ENCODE measurements at regions not wholly inside any gene's neighbourhood (a gene's known extent, or its start where the extent isn't known, plus 50 kb on each side); places are given as distances from the start of the nearest gene placed in this dataset.
"Not testable (repeated sequence)": the region's sequence is repeated elsewhere in the genome, so short reads cannot be mapped to it uniquely, and the experiment has no call there.

DNA sequence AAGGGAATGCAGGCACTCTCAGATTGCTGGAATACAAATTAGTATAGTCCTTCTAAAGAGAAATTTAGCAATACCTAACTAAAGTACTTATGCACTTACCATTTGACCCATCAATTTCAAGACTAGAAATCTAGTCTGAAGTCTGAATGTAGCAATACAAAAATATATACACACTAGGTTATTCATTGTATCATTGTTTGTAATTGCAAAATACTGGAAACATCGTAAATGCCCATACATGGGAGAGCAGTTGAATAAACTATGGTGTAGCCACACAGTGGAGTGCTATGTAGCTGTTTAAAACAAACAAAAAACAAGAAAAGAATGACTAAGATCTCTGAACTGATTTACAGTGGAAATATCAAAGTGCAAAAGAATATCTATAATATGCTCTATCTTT is 346.4 kb downstream of the ZNF674 start:
- Mint-ChIP-seq H3K9me3 (no peaks in the 10 kb centered on the region), H3K4me3 (no peak overlapping the region), H3K36me3 (ENCODE audit: low read depth) (no peaks in the 10 kb centered on the region), H3K27me3 (peaks cover 4% of the 10 kb centered on the region), H3K27ac (no peak overlapping the region), H3K4me1 (ENCODE audit: low read depth) (peaks cover 8% of the 10 kb centered on the region)
- POLR2A ChIA-PET: no interaction called here
- CTCF ChIA-PET: no interaction called here
- intact Hi-C loops (cut with micrococcal nuclease): no loop called here
- DNase-seq (no peak), ATAC-seq (no peak)
- TF ChIP-seq, protein P1, sequence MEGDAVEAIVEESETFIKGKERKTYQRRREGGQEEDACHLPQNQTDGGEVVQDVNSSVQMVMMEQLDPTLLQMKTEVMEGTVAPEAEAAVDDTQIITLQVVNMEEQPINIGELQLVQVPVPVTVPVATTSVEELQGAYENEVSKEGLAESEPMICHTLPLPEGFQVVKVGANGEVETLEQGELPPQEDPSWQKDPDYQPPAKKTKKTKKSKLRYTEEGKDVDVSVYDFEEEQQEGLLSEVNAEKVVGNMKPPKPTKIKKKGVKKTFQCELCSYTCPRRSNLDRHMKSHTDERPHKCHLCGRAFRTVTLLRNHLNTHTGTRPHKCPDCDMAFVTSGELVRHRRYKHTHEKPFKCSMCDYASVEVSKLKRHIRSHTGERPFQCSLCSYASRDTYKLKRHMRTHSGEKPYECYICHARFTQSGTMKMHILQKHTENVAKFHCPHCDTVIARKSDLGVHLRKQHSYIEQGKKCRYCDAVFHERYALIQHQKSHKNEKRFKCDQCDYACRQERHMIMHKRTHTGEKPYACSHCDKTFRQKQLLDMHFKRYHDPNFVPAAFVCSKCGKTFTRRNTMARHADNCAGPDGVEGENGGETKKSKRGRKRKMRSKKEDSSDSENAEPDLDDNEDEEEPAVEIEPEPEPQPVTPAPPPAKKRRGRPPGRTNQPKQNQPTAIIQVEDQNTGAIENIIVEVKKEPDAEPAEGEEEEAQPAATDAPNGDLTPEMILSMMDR (IDR thresholded peaks at IDR 0.05): no peak

DNA sequence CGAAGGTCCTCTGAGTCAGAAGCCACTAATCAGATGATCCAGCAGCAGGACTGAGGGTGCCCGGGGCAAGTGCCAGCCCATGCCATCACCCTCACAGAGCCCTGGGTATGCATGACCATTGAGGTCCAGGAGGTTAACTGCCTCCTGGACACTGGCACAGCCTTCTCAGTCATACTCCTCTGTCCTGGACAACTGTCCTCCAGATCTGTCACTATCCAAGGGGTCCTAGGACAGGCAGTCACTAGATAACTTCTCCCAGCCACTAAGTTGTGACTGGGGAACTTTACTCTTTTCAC is 358.5 kb downstream of the ZNF674 start:
- H3K9me3 Mint-ChIP-seq; H3K27ac Mint-ChIP-seq; POLR2A ChIA-PET; H3K27me3 Mint-ChIP-seq; H3K4me1 Mint-ChIP-seq (ENCODE audit: low read depth); intact Hi-C loops (cut with micrococcal nuclease); CTCF ChIA-PET; H3K4me3 Mint-ChIP-seq; ATAC-seq; DNase-seq; H3K36me3 Mint-ChIP-seq (ENCODE audit: low read depth): not testable (repeated sequence)

DNA sequence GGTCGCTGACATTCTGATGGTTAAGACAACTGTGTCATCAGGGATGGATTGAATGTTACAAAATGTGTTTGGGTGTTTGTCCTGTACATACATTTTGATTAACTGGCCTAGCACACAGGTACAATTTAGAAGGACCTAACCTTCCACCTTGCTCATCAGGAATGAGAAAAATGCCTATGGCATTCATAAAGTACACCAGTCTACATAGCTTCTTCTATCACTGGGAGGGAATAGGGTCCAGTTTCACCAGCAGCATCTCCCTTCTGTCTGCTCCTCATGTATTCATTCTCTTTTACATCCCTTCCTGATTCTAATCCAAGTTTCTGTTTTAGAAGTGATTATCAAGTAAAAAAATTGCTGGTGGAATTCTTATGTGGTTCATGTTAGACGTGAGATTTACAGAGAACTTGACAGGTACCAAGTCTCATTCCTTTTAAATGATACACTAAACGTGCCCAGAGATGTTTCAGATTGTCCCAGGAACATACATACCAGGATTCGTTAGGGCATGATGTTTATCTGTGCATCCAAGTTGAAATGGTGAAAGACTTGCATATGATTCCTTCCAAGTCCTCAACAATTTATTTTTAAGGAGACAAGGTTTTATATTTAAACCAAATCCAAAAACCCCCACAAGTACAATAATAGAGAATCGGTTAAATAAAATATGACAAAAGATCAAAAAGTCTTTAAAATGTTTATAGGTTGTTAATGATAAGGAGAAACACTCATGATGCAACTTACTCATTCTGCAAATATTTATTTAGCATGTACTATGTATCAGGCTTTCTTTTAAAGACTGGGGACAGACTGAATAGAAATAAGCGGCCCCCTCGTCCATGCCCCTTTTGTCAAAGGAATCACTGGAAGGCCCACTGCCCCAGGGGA is 359.1 kb downstream of the ZNF674 start:
- no peaks in the 10 kb centered on the region for H3K9me3 Mint-ChIP-seq
- CTCF ChIA-PET: no interaction called here

DNA sequence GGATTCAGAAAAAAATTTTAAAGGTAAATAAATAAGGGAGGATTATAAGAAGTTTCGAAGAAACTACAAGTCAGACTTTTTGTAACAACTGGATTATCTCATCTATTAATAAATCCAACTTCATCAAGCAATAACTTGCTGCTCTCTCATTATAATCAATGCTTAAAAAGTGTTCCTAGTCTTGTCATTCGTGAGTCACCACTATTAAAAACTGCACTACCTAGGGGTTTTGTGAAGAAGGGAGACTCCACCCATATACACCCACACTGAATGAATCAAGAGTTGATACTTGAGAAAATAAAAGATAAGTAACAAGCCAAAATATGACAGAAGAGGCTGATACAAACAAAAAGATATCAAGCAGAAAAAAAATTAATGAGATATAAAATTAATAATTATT is 360.5 kb downstream of the ZNF674 start:
- CTCF ChIA-PET: no interaction called here
- TF ChIP-seq, protein P1 (IDR thresholded peaks at IDR 0.05): no peak
- H3K9me3 Mint-ChIP-seq: no peaks in the 10 kb centered on the region

More for the DNA sequence above, 359.1 kb downstream of the ZNF674 start:
- TF ChIP-seq, protein P1 (IDR thresholded peaks at IDR 0.05): no peak
- intact Hi-C loops (cut with micrococcal nuclease): no loop called here
- no peaks in the 10 kb centered on the region for H3K4me1 Mint-ChIP-seq (ENCODE audit: low read depth)
- H3K4me3 Mint-ChIP-seq: no peak overlapping the region
- DNase-seq: no peak
- H3K27ac Mint-ChIP-seq: no peak overlapping the region
- POLR2A ChIA-PET: no interaction called here
- H3K36me3 Mint-ChIP-seq (ENCODE audit: low read depth): no peaks in the 10 kb centered on the region
- H3K27me3 Mint-ChIP-seq: peaks cover 2% of the 10 kb centered on the region
- no peak for ATAC-seq

DNA sequence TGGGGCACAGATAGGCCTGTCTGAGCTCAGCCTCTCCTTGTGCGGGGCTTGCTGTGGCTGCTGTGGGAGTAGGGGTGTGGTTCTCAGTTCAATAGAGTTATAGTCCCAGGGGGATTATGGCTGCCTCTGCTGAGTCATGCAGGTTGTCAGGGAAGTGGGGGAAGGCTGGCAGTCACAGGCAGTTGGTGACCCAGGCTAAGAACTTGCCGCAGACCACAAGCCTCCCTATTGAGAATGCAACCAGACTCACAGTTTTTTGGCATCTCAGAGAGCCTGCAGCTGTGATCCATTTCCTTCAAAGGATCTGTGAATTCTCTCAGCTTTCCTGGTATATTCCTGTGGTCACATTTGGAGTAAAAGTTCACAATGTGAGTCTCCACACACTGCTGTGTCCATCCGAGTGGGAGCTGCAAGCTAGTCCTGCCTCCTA is 364.9 kb downstream of the ZNF674 start:
- ChIA-PET CTCF (interaction anchor here (1.0 kb wide), 1 partner anchor 12 kb away, joined by 3 read pairs; no protein-coding TSS in a partner anchor), POLR2A (no interaction called here)
- ATAC-seq: no peak
- no peaks in the 10 kb centered on the region for H3K36me3 Mint-ChIP-seq (ENCODE audit: low read depth)
- peak; percentile 24 for DNase-seq
- H3K27me3 Mint-ChIP-seq: peaks cover 2% of the 10 kb centered on the region
- H3K9me3 Mint-ChIP-seq: no peaks in the 10 kb centered on the region
- no peak overlapping the region for H3K4me3 Mint-ChIP-seq
- H3K27ac Mint-ChIP-seq: no peak overlapping the region
- TF ChIP-seq, protein P1 (IDR thresholded peaks at IDR 0.05): no peak
- H3K4me1 Mint-ChIP-seq (ENCODE audit: low read depth): peaks cover 4% of the 10 kb centered on the region
- intact Hi-C loops (cut with micrococcal nuclease): no loop called here

More for the DNA sequence above, 360.5 kb downstream of the ZNF674 start:
- DNase-seq (no peak), ATAC-seq (no peak)
- Mint-ChIP-seq H3K36me3 (ENCODE audit: low read depth) (no peaks in the 10 kb centered on the region), H3K4me1 (ENCODE audit: low read depth) (no peaks in the 10 kb centered on the region), H3K4me3 (no peak overlapping the region), H3K27me3 (peaks cover 2% of the 10 kb centered on the region), H3K27ac (no peak overlapping the region)
- POLR2A ChIA-PET: no interaction called here
- intact Hi-C loops (cut with micrococcal nuclease): no loop called here
